OCI-LY1 (cell line): ENCODE measurements at regions not wholly inside any gene's neighbourhood (a gene's known extent, or its start where the extent isn't known, plus 50 kb on each side); places are given as distances from the start of the nearest gene placed in this dataset.

Experiments
- H2AFZ ChIP-seq: fragments of 200-600 bp; sonication (generic), shearing (Covaris generic); 2 replicates; pipeline ENCODE4 v1.6.0; 2014; ENCODE audit warnings: antibody characterized with exemption, mild to moderate bottlenecking, low read length
- H3F3A ChIP-seq: fragments of 200-600 bp; sonication (generic), shearing (Covaris generic); 2 replicates; pipeline ENCODE4 v1.6.0; 2014; ENCODE audit warnings: mild to moderate bottlenecking, antibody characterized with exemption, low read length, moderate library complexity; ENCODE audit not compliant: insufficient read depth
- H3K27ac ChIP-seq: fragments of 200-600 bp; sonication (generic); 2 replicates; pipeline ENCODE4 v1.5.1; 2014; ENCODE audit warnings: low read length, mixed run types, mild to moderate bottlenecking, low read depth; ENCODE audit not compliant: poor library complexity, severe bottlenecking
- H3K27me3 ChIP-seq: fragments of 200-600 bp; sonication (generic); 2 replicates; pipeline ENCODE4 v1.6.0; 2014; ENCODE audit warnings: antibody characterized with exemption, mild to moderate bottlenecking, low read length, moderate library complexity; ENCODE audit not compliant: insufficient read depth
- H3K36me3 ChIP-seq: fragments of 200-600 bp; sonication (generic); 2 replicates; pipeline ENCODE4 v1.6.1; 2014; ENCODE audit warnings: mild to moderate bottlenecking, antibody characterized with exemption, low read length, moderate library complexity, mixed read lengths; ENCODE audit not compliant: insufficient read depth
- H3K4me1 ChIP-seq: fragments of 200-600 bp; sonication (generic); 2 replicates; pipeline ENCODE4 v1.5.1; 2014; ENCODE audit warnings: mild to moderate bottlenecking, low read length, moderate library complexity; ENCODE audit not compliant: insufficient read depth, severe bottlenecking
- H3K4me2 ChIP-seq: fragments of 200-600 bp; sonication (generic), shearing (Covaris generic); 2 replicates; pipeline ENCODE4 v1.6.1; 2014; ENCODE audit warnings: low read length
- H3K4me3 ChIP-seq: fragments of 200-600 bp; sonication (generic); 2 replicates; pipeline ENCODE4 v1.5.1; 2014; ENCODE audit warnings: low read length, low read depth, mild to moderate bottlenecking, mixed read lengths; ENCODE audit not compliant: poor library complexity, severe bottlenecking
- H3K79me2 ChIP-seq: fragments of 200-600 bp; shearing (Covaris generic); 2 replicates; pipeline ENCODE4 v1.6.1; 2016; ENCODE audit warnings: mixed run types, low read length, mixed read lengths; ENCODE audit not compliant: insufficient read depth
- H3K9ac ChIP-seq: fragments of 200-600 bp; sonication (generic), shearing (Covaris generic); 2 replicates; pipeline ENCODE4 v1.6.1; 2014; ENCODE audit warnings: mild to moderate bottlenecking, low read length, mixed read lengths
- H3K9me2 ChIP-seq: fragments of 200-600 bp; sonication (generic), shearing (Covaris generic); 2 replicates; pipeline ENCODE4 v1.6.1; 2014; ENCODE audit warnings: low read depth, mild to moderate bottlenecking, low read length, mixed read lengths
- H3K9me3 ChIP-seq: fragments of 200-600 bp; shearing (Covaris generic); 2 replicates; pipeline ENCODE4 v1.6.1; 2014; ENCODE audit warnings: low read length, mixed read lengths
- H4K20me1 ChIP-seq: fragments of 200-600 bp; sonication (generic), shearing (Covaris generic); 2 replicates; pipeline ENCODE4 v1.6.0; 2016; ENCODE audit warnings: mild to moderate bottlenecking, low read length; ENCODE audit not compliant: insufficient read depth
- EZH2 ChIP-seq: fragments of 200-600 bp; sonication (generic), shearing (Covaris generic); IDR thresholded peaks from 2 replicates; pipeline ENCODE4 v1.8.0; 2017; ENCODE audit warnings: borderline replicate concordance, mixed run types, mild to moderate bottlenecking, antibody characterized with exemption, low read length, moderate library complexity, mixed read lengths
- TF ChIP-seq, protein P1 (sequence below): fragments of 200-600 bp; sonication (generic), shearing (Covaris generic); IDR thresholded peaks from 2 replicates; pipeline ENCODE4 v1.5.1; 2017; ENCODE audit warnings: mild to moderate bottlenecking, antibody characterized with exemption, low read length, moderate library complexity, mixed read lengths

DNA sequence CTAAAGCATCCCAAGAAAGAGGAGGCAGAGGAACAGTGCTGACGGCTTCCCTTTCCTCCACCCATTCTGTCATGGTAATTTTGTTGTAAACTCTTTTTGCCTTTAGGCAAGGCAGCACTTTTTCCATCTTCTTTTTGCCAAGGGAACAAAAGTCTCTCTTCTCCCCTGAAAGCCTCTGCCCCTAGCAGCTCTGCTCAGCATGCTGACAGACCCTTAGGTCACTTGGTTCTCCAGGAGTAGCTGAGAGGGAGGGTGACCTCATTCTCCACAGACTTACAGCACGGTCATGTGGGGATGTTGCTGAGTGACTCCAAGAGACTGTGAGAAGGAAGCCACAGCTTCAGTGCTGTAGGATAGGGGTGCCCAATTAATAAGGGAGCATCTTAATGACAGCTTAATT is 81.1 kb upstream of the RALGAPA2 start:
- H3K36me3 ChIP-seq: no peaks in the 10 kb centered on the region
- H3K4me2 ChIP-seq: no peak overlapping the region
- H3F3A ChIP-seq: no peaks in the 10 kb centered on the region
- no peak overlapping the region for H3K4me3 ChIP-seq
- no peaks in the 10 kb centered on the region for H3K27me3 ChIP-seq
- H3K79me2 ChIP-seq: no peaks in the 10 kb centered on the region
- H4K20me1 ChIP-seq: no peaks in the 10 kb centered on the region
- TF ChIP-seq, protein P1, sequence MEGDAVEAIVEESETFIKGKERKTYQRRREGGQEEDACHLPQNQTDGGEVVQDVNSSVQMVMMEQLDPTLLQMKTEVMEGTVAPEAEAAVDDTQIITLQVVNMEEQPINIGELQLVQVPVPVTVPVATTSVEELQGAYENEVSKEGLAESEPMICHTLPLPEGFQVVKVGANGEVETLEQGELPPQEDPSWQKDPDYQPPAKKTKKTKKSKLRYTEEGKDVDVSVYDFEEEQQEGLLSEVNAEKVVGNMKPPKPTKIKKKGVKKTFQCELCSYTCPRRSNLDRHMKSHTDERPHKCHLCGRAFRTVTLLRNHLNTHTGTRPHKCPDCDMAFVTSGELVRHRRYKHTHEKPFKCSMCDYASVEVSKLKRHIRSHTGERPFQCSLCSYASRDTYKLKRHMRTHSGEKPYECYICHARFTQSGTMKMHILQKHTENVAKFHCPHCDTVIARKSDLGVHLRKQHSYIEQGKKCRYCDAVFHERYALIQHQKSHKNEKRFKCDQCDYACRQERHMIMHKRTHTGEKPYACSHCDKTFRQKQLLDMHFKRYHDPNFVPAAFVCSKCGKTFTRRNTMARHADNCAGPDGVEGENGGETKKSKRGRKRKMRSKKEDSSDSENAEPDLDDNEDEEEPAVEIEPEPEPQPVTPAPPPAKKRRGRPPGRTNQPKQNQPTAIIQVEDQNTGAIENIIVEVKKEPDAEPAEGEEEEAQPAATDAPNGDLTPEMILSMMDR: no peak
- TF ChIP-seq EZH2: no peak
- no peak overlapping the region for H3K27ac ChIP-seq
- no peak overlapping the region for H3K9ac ChIP-seq
- no peaks in the 10 kb centered on the region for H3K9me2 ChIP-seq
- H2AFZ ChIP-seq: no peak overlapping the region
- H3K4me1 ChIP-seq: no peaks in the 10 kb centered on the region
- H3K9me3 ChIP-seq: no peaks in the 10 kb centered on the region

DNA sequence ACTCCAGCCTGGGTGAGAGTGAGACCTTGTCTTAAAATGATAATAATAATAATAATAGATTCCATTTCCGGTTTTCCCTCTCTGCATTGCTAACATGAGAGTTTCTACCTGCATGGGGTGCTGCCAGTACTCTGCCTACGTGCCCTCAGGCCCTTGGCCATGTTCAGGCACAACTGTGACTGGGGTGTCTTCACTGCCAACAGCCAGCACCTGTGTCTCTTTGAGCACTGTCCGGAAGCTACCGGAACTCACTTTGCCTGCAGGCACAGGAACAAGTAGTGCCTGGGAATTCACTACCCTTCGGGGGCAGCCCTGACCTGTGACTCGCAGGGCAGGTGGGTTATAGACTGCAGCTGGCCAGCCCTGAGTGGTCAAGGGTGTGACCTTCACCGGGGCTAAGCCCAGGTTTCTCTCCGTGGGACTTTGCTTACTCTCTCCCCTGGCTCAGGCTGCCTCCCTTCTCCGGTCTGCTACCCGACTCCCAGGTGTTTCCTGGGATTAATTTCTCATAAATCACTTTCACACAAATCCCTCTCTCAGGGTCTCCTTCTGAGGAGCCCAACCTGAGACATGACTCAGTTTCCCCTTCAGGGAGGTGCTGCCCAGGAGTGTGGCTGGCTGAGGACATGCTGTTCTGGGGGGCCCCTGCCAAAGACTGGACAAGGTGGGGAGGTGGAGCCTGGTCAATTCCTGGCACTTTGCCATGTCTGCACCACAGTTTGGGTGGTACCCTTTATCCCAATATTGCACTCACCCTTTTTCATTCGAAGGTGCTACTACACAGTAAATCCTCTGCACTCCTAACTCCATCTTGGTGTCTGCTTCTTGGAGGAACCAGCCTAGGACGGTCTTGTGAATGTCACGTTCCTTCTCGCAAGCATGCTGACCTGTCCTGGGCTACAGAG is 79.5 kb upstream of the RALGAPA2 start:
- Histone ChIP-seq H3K36me3 (no peaks in the 10 kb centered on the region), H2AFZ (no peak overlapping the region), H3K27ac (no peak overlapping the region), H3K9ac (no peak overlapping the region), H3F3A (no peaks in the 10 kb centered on the region), H4K20me1 (no peaks in the 10 kb centered on the region), H3K9me3 (no peaks in the 10 kb centered on the region), H3K27me3 (no peaks in the 10 kb centered on the region; the same call in 1 of the 2 replicates), H3K9me2 (no peaks in the 10 kb centered on the region), H3K4me2 (no peak overlapping the region), H3K4me1 (no peaks in the 10 kb centered on the region), H3K4me3 (no peak overlapping the region), H3K79me2 (no peaks in the 10 kb centered on the region)
- TF ChIP-seq, protein P1: no peak
- TF ChIP-seq EZH2: no peak

DNA sequence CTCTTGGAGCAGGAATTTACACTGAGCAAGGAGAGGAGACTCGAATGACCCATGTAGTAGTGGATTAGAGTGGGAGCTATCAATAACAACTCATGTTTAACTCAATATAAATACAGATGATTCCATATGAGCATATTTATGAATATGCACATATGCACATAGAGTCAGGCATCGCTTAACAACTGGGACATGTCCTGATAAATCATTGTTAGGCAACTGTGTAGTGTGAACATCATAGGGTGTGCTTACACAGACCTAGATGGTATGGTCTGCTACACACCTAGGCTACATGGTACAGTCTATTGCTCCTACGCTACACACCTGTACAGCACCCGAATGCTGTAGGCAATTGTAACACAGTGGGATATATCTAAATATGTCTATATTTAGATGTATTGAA is 75.9 kb upstream of the RALGAPA2 start:
- TF ChIP-seq, protein P1: no peak
- no peak for TF ChIP-seq EZH2

More for the DNA sequence above, 75.9 kb upstream of the RALGAPA2 start:
- no peak overlapping the region for H2AFZ ChIP-seq
- no peaks in the 10 kb centered on the region for H3K4me1 ChIP-seq
- no peaks in the 10 kb centered on the region for H3K36me3 ChIP-seq
- H3K27ac ChIP-seq: no peak overlapping the region
- no peaks in the 10 kb centered on the region for H3K79me2 ChIP-seq
- no peak overlapping the region for H3K4me3 ChIP-seq
- H3K4me2 ChIP-seq: no peak overlapping the region
- H3K9me3 ChIP-seq: no peaks in the 10 kb centered on the region
- no peak overlapping the region for H3K9ac ChIP-seq
- no peaks in the 10 kb centered on the region for H4K20me1 ChIP-seq
- H3K9me2 ChIP-seq: no peaks in the 10 kb centered on the region
- H3K27me3 ChIP-seq: no peaks in the 10 kb centered on the region; the same call in 1 of the 2 replicates
- no peaks in the 10 kb centered on the region for H3F3A ChIP-seq
